Stimulated activated memory B cell treated with anti-CD40 and anti-IgM and Interleukin-4, amounts not matched to agents 10 μg/mL and 1 μg/mL and 100 μg/mL, for 72 hours (primary cell): ENCODE measurements at regions not wholly inside any gene's neighbourhood (a gene's known extent, or its start where the extent isn't known, plus 50 kb on each side); places are given as distances from the start of the nearest gene placed in this dataset.
"Not testable (repeated sequence)": the region's sequence is repeated elsewhere in the genome, so short reads cannot be mapped to it uniquely, and the experiment has no call there.

Experiments used
- ATAC-seq: fragments of 150-1000 bp; cut with Tn5 transposase; 2 replicates; pipeline ENCODE4 v1.10.0; 2021
- H3K27ac Mint-ChIP-seq: one replicate; pipeline ENCODE4 v1.8.0; 2022; ENCODE audit warnings: mild to moderate bottlenecking, mixed read lengths
- H3K27me3 Mint-ChIP-seq: one replicate; pipeline ENCODE4 v1.8.0; 2022; ENCODE audit warnings: mixed read lengths
- H3K36me3 Mint-ChIP-seq: one replicate; pipeline ENCODE4 v1.8.0; 2022; ENCODE audit warnings: mixed read lengths
- H3K4me1 Mint-ChIP-seq: one replicate; pipeline ENCODE4 v1.8.0; 2022; ENCODE audit warnings: mixed read lengths
- H3K4me3 Mint-ChIP-seq: one replicate; pipeline ENCODE4 v1.8.0; 2022; ENCODE audit warnings: mild to moderate bottlenecking, moderate library complexity, mixed read lengths
- H3K9me3 Mint-ChIP-seq: one replicate; pipeline ENCODE4 v1.8.0; 2022; ENCODE audit warnings: mixed read lengths

DNA sequence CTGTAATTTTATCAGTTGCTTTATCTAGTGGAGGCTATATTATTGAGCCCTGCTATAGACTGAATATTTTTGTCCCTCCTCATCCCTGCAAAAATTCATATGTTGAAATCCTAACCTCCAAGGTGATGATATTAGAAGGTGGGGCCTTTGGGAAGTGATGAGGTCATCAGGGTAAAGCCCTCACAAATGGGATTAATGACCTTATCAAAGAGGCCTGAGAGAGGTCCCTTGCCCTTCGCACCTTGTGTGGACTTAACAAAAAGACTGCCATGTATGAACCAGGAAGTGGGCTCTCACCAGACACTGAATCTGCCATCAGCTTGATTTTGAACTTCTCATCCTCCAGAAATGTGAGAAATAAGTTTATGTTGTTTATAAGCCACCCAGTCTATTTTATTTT lies 381.4 kb upstream of the ONECUT1 start:
- Mint-ChIP-seq H3K4me3 (no peak overlapping the region), H3K36me3 (no peaks in the 10 kb centered on the region), H3K27ac (no peak overlapping the region), H3K27me3 (peaks cover 8% of the 10 kb centered on the region), H3K4me1 (no peaks in the 10 kb centered on the region), H3K9me3 (no peaks in the 10 kb centered on the region)
- ATAC-seq, result no peak

DNA sequence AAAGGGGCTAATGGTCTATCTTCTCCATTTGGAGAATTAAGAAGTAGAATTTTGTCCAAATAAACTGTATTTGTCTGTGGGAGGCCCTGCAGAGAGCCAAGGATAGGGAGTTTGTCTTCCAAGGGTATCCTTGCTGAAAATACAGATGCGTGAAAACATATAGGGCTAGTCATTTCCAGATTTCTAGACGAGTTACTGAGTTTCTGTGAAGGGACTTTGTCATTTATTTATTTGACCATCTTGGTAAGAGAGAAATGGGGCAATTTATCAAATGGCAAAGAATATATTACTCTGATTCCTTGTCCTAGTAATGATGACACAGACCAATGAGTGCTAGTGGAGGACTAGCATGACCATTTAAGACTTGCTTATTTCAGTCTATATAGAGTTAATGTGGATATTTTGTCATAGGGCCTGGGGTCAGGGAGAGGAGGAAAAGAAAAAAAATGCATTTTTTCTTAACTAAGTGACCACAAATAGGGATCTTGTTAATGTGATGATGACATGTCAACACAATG lies 376.6 kb upstream of the ONECUT1 start:
- no peaks in the 10 kb centered on the region for H3K36me3 Mint-ChIP-seq
- no peaks in the 10 kb centered on the region for H3K27me3 Mint-ChIP-seq
- no peaks in the 10 kb centered on the region for H3K4me1 Mint-ChIP-seq
- no peak overlapping the region for H3K27ac Mint-ChIP-seq
- H3K9me3 Mint-ChIP-seq, result no peaks in the 10 kb centered on the region
- H3K4me3 Mint-ChIP-seq, result no peak overlapping the region
- no peak for ATAC-seq

DNA sequence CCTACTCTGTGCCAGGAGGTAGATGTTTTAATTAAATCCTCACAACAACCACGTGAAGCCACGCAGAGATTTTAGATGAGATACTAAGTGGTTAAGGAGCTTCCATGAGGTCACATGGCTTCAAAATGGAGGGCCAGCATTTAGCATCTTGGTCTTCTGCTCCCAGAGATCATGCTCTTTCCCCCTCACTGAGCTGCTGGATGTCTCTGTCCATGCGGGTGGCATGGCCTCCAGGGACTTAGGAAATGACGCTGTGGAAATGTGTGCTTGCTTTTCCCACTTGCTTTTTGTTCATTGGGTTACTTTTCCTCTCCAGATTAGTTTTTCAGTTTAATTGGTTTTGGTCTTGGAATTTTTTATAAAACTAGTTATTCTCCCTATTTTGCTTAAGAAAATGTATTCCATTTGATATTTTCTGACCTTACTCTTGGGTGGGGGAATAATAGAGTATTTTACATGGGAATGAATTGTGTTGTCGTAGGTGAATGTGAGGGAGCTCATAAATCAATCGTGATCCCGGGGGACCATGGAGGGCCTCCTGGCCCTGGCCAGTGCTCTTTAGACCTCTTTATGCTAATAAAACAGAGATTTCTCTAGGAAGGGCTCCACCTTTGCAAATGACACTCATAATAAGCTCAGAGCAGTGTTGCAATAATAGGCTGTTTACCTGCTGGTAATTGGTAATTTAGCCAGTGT lies 376.0 kb upstream of the ONECUT1 start:
- Mint-ChIP-seq H3K27ac (no peak overlapping the region), H3K4me1 (no peaks in the 10 kb centered on the region), H3K27me3 (no peaks in the 10 kb centered on the region), H3K36me3 (no peaks in the 10 kb centered on the region), H3K9me3 (no peaks in the 10 kb centered on the region), H3K4me3 (no peak overlapping the region)
- no peak for ATAC-seq

DNA sequence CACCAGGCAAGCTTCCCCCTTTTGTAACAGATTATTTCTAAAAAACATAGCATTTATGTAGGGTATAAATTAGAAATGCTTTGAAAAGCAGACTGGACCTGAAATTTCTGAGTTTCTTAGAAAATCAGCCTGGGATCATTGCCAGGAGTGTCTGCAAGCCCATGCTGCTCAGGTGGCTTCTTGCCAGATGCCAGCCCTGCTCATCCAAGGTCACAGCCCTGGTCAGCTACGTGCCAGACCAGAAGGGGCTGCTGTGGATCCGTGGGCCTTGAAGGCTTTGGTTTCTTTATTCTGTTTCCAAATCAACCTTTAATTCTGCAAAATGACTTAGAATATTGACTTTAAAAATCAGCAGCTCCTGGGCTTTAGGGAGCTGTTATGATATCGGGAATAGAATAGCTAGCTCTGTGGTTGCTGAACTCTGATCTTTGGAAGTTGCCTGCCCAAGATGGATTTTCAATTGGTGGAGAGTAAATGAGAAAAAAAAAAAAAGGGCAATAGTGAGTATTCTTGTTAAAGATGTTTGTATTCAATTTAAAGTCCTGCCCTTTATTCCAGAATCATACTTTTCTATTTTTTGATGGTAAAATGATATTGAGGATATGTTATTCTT lies 370.1 kb upstream of the ONECUT1 start:
- H3K36me3 Mint-ChIP-seq, result no peaks in the 10 kb centered on the region
- no peak for ATAC-seq
- peaks cover 7% of the 10 kb centered on the region for H3K9me3 Mint-ChIP-seq
- no peaks in the 10 kb centered on the region for H3K4me1 Mint-ChIP-seq
- no peaks in the 10 kb centered on the region for H3K27me3 Mint-ChIP-seq
- H3K27ac Mint-ChIP-seq, result no peak overlapping the region
- no peak overlapping the region for H3K4me3 Mint-ChIP-seq

- Mint-ChIP-seq H3K36me3 (no peaks in the 10 kb centered on the region), H3K4me3 (no peak overlapping the region), H3K9me3 (peaks cover 7% of the 10 kb centered on the region), H3K4me1 (no peaks in the 10 kb centered on the region), H3K27ac (no peak overlapping the region), H3K27me3 (no peaks in the 10 kb centered on the region)
- ATAC-seq, result no peak
These were observed 369.3 kb upstream of the ONECUT1 start for GRCh38 chr15:53159458-53159857.

DNA sequence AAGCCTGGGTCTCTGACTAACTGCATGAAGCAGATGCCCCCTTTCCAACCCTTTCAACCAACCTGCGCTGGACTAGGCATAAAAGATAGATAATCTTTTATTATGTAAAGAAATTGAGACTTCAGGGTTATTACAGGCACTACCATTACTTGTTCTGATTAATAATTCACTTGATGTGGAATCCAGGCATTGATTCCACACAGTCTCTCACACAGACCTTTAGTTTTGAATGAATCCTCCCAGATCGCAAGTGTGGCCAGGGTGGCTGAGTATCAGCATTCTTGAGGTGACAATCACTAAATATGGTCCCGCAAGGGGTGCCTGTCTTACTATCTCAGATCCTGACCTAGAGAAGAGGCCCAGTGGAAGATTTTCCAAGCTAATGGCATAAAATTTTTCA lies 368.9 kb upstream of the ONECUT1 start:
- Mint-ChIP-seq H3K9me3 (peaks cover 7% of the 10 kb centered on the region), H3K27me3 (no peaks in the 10 kb centered on the region), H3K4me3 (no peak overlapping the region), H3K27ac (no peak overlapping the region), H3K4me1 (no peaks in the 10 kb centered on the region), H3K36me3 (no peaks in the 10 kb centered on the region)
- ATAC-seq, result no peak

- peaks cover 6% of the 10 kb centered on the region for H3K9me3 Mint-ChIP-seq
- no peaks in the 10 kb centered on the region for H3K36me3 Mint-ChIP-seq
- H3K4me3 Mint-ChIP-seq, result no peak overlapping the region
- no peak for ATAC-seq
- H3K27me3 Mint-ChIP-seq, result no peaks in the 10 kb centered on the region
- no peaks in the 10 kb centered on the region for H3K4me1 Mint-ChIP-seq
- no peak overlapping the region for H3K27ac Mint-ChIP-seq
These were observed 343.2 kb upstream of the ONECUT1 start for GRCh38 chr15:53133255-53133850.

DNA sequence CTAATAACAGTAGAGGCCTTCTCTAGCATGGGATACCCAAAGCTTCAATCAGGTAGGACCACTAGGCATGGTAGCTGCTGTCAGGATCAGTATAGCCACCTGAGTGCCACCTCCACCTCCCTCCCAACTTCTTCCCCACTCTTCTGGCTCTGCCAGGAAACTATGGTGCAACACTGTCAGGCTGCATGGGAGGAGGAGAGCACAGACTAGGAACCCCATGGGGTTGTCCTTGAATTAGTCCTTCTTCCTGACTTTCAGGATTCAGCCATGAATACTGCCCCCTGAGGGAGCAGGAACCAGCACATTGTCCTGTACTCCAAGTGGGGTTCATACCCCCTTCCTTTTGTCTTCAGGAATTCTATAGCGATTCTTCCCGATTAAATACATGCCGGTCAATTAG lies 340.8 kb upstream of the ONECUT1 start:
- no peak for ATAC-seq
- Mint-ChIP-seq H3K9me3 (peaks cover 6% of the 10 kb centered on the region), H3K27ac (no peak overlapping the region), H3K4me3 (no peak overlapping the region), H3K36me3 (no peaks in the 10 kb centered on the region), H3K27me3 (no peaks in the 10 kb centered on the region), H3K4me1 (no peaks in the 10 kb centered on the region)

- Mint-ChIP-seq H3K4me3 (no peak overlapping the region), H3K27ac (no peak overlapping the region), H3K36me3 (no peaks in the 10 kb centered on the region), H3K9me3 (peaks cover 2% of the 10 kb centered on the region), H3K27me3 (no peaks in the 10 kb centered on the region), H3K4me1 (no peaks in the 10 kb centered on the region)
- no peak for ATAC-seq
These were observed 339.2 kb upstream of the ONECUT1 start for GRCh38 chr15:53129121-53129904.

DNA sequence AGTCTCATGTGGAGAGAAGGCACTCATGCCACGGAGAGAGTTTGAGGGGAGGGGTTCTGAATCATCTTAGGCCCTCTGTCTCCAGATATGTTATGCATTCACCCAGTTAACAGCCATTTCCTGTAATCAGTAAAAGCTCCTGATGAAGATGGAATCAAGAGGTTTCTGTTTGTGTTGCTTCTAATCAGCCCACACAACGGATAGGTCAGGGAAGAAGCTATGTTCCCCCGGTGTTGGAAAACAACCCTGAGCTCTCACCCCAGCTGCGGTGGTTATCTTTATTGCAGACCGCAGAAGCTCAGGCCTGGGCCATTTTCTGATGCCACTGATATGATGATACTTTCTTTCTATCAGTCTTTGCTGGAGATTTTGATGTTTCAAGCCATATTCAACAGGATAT lies 338.5 kb upstream of the ONECUT1 start:
- Mint-ChIP-seq H3K27me3 (no peaks in the 10 kb centered on the region), H3K36me3 (no peaks in the 10 kb centered on the region), H3K4me1 (no peaks in the 10 kb centered on the region), H3K27ac (no peak overlapping the region), H3K4me3 (no peak overlapping the region), H3K9me3 (peaks cover under 1% of the 10 kb centered on the region)
- no peak for ATAC-seq

GRCh38 chr15:53126144-53126543 lies 336.0 kb upstream of the ONECUT1 start:
- Mint-ChIP-seq H3K9me3 (no peaks in the 10 kb centered on the region), H3K27ac (no peak overlapping the region)

GRCh38 chr15:53122818-53123217 lies 332.7 kb upstream of the ONECUT1 start:
- ATAC-seq, result no peak
- Mint-ChIP-seq H3K27me3 (no peaks in the 10 kb centered on the region), H3K4me1 (no peaks in the 10 kb centered on the region), H3K36me3 (no peaks in the 10 kb centered on the region), H3K9me3 (no peaks in the 10 kb centered on the region), H3K4me3 (no peak overlapping the region), H3K27ac (no peak overlapping the region)

More at GRCh38 chr15:53126144-53126543, 336.0 kb upstream of the ONECUT1 start:
- no peak for ATAC-seq
- H3K36me3 Mint-ChIP-seq, result no peaks in the 10 kb centered on the region
- no peaks in the 10 kb centered on the region for H3K4me1 Mint-ChIP-seq
- no peak overlapping the region for H3K4me3 Mint-ChIP-seq
- no peaks in the 10 kb centered on the region for H3K27me3 Mint-ChIP-seq

DNA sequence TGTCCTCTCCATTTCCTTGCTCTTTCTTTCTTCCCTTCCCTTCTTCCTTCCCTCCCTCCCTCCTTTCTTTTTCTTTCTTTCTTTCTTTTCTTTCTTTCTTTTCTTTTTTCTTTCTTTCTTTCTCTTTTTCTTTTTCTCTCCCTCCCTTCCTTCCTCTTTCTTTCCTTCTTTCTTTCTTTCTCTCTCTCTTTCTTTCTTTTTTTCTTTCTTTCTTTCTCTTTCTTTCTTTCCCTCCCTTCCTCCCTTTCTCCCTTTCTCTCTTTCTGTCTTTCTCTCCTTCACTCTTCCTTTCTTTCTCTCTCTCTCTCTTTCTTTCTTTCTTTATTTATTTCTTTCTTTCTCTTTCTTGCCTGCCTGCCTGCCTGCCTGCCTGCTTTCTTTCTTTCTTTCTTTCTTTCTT lies 326.8 kb upstream of the ONECUT1 start:
- not testable (repeated sequence) for H3K36me3 Mint-ChIP-seq, ATAC-seq, H3K9me3 Mint-ChIP-seq, H3K27ac Mint-ChIP-seq, H3K4me1 Mint-ChIP-seq, H3K27me3 Mint-ChIP-seq, H3K4me3 Mint-ChIP-seq

GRCh38 chr15:53116169-53116568 lies 326.0 kb upstream of the ONECUT1 start:
- H3K27ac Mint-ChIP-seq, result no peak overlapping the region
- H3K4me3 Mint-ChIP-seq, result no peak overlapping the region
- ATAC-seq, result no peak
- H3K4me1 Mint-ChIP-seq, result no peaks in the 10 kb centered on the region
- no peaks in the 10 kb centered on the region for H3K27me3 Mint-ChIP-seq
- H3K36me3 Mint-ChIP-seq, result no peaks in the 10 kb centered on the region
- H3K9me3 Mint-ChIP-seq, result peaks cover 8% of the 10 kb centered on the region

- H3K27ac Mint-ChIP-seq, result no peak overlapping the region
- H3K4me1 Mint-ChIP-seq, result no peaks in the 10 kb centered on the region
- peaks cover 8% of the 10 kb centered on the region for H3K9me3 Mint-ChIP-seq
- H3K4me3 Mint-ChIP-seq, result no peak overlapping the region
- H3K27me3 Mint-ChIP-seq, result no peaks in the 10 kb centered on the region
- no peak for ATAC-seq
- H3K36me3 Mint-ChIP-seq, result no peaks in the 10 kb centered on the region
These were observed 325.4 kb upstream of the ONECUT1 start for GRCh38 chr15:53115563-53115962.
